Lung (tissue), 11 donors: ENCODE measurements at regions not wholly inside any gene's neighbourhood (a gene's known extent, or its start where the extent isn't known, plus 50 kb on each side); places are given as distances from the start of the nearest gene placed in this dataset.

Source experiments
- ATAC-seq: fragments of 200-7000 bp; cut with Tn5 transposase; one replicate; pipeline ENCODE4 v1.9.1; 2020; ENCODE audit warnings: moderate number of reproducible peaks; ENCODE audit not compliant: insufficient read depth, low FRiP score
- DNase-seq, 3 donors: peaks; one replicate each; pipeline ENCODE4 v3.0.0-alpha.2; 2013 to 2017
- H3K27ac ChIP-seq, 2 donors: one replicate each; pipeline ENCODE4 v1.5.1; 2013; ENCODE audit warnings: mild to moderate bottlenecking in 2 of 2, moderate library complexity in 2 of 2, control low read depth in 1 of 2, inconsistent platforms in 1 of 2, low read depth in 1 of 2, low read length in 1 of 2
- H3K27me3 ChIP-seq, 3 donors: one replicate each; pipeline ENCODE4 v1.5.1; 2013; ENCODE audit warnings: low read length in 2 of 3; ENCODE audit not compliant: control insufficient read depth in 3 of 3, insufficient read depth in 3 of 3
- H3K36me3 ChIP-seq, 4 donors: one replicate each; pipeline ENCODE4 v1.5.1; 2013; ENCODE audit warnings: low read length in 4 of 4, mild to moderate bottlenecking in 1 of 4, moderate library complexity in 1 of 4; ENCODE audit not compliant: control insufficient read depth in 4 of 4, insufficient read depth in 4 of 4
- H3K4me1 ChIP-seq, 5 donors: one replicate each; pipeline ENCODE4 v1.5.1; 2013; ENCODE audit warnings: low read length in 5 of 5, mild to moderate bottlenecking in 2 of 5, moderate library complexity in 1 of 5; ENCODE audit not compliant: control insufficient read depth in 5 of 5, insufficient read depth in 5 of 5
- H3K4me3 ChIP-seq: one replicate; pipeline ENCODE4 v1.5.1; 2013; ENCODE audit warnings: mild to moderate bottlenecking, control low read depth, moderate library complexity
- H3K9ac ChIP-seq, 2 donors: one replicate each; pipeline ENCODE4 v1.5.1; 2013; ENCODE audit warnings: low read length in 2 of 2, control low read depth in 1 of 2; ENCODE audit not compliant: insufficient read depth in 1 of 2
- H3K9me3 ChIP-seq, 4 donors: one replicate each; pipeline ENCODE4 v1.5.1; 2013; ENCODE audit warnings: low read length in 3 of 4, mild to moderate bottlenecking in 1 of 4, moderate library complexity in 1 of 4; ENCODE audit not compliant: control insufficient read depth in 4 of 4, insufficient read depth in 3 of 4
- WGBS, 2 donors: extraction: QIAGEN DNeasy Blood & Tissue Kit; methylation state at CpG; one replicate each; pipeline ENCODE4 v1.1.7; 2013; 5-methylcytosine and 5-hydroxymethylcytosine counted together
- TF ChIP-seq, protein P1 (sequence below): IDR thresholded peaks from 2 replicates; pipeline ENCODE4 v1.5.1; 2012; ENCODE audit warnings: mild to moderate bottlenecking; ENCODE audit errors: control extremely low read depth, extremely low read depth
- donor health status: control.
- donor health status: control.
- donor health status: Bipolar disorder and iron deficiency.
- donor health status: healthy.
- donor health status: DM: yes; HTN: yes; CAD: no.

- 49 to 75% methylated on average over 11 of the region's 11 CpGs for WGBS, 2 donors
- H3K27me3 ChIP-seq: no peaks in the 10 kb centered on the region
Observed at GRCh38 chr4:11514779-11515419, 86.2 kb upstream of the HS3ST1 start.

GRCh38 chr4:11514003-11514402 is 85.3 kb upstream of the HS3ST1 start:
- TF ChIP-seq, protein P1, sequence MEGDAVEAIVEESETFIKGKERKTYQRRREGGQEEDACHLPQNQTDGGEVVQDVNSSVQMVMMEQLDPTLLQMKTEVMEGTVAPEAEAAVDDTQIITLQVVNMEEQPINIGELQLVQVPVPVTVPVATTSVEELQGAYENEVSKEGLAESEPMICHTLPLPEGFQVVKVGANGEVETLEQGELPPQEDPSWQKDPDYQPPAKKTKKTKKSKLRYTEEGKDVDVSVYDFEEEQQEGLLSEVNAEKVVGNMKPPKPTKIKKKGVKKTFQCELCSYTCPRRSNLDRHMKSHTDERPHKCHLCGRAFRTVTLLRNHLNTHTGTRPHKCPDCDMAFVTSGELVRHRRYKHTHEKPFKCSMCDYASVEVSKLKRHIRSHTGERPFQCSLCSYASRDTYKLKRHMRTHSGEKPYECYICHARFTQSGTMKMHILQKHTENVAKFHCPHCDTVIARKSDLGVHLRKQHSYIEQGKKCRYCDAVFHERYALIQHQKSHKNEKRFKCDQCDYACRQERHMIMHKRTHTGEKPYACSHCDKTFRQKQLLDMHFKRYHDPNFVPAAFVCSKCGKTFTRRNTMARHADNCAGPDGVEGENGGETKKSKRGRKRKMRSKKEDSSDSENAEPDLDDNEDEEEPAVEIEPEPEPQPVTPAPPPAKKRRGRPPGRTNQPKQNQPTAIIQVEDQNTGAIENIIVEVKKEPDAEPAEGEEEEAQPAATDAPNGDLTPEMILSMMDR: no peak
- Histone ChIP-seq H3K36me3 (no peaks in the 10 kb centered on the region), H3K9me3 (no peaks in the 10 kb centered on the region), H3K27me3 (no peaks in the 10 kb centered on the region), H3K4me1 (no peaks in the 10 kb centered on the region), H3K27ac (no peak overlapping the region), H3K4me3 (no peak overlapping the region), H3K9ac (no peak overlapping the region)
- ATAC-seq: no peak
- no peak for DNase-seq
- WGBS, 2 donors: 50 to 62% methylated on average over 3 of the region's 3 CpGs

More at GRCh38 chr4:11514779-11515419, 86.2 kb upstream of the HS3ST1 start:
- DNase-seq (no peak), ATAC-seq (no peak)
- Histone ChIP-seq H3K4me3 (no peak overlapping the region), H3K4me1 (no peaks in the 10 kb centered on the region), H3K9ac (no peak overlapping the region), H3K27ac (no peak overlapping the region), H3K36me3 (no peaks in the 10 kb centered on the region), H3K9me3 (no peaks in the 10 kb centered on the region)
- TF ChIP-seq, protein P1: no peak

- Histone ChIP-seq H3K27me3 (no peaks in the 10 kb centered on the region), H3K9ac (no peak overlapping the region), H3K27ac (no peak overlapping the region), H3K9me3 (no peaks in the 10 kb centered on the region), H3K4me1 (no peaks in the 10 kb centered on the region), H3K4me3 (no peak overlapping the region), H3K36me3 (no peaks in the 10 kb centered on the region)
- ATAC-seq: no peak
- TF ChIP-seq, protein P1: no peak
- DNase-seq: no peak
- 82 to 86% methylated on average over 1 of the region's 1 CpG for WGBS, 2 donors
Observed at GRCh38 chr4:11512871-11513270, 84.2 kb upstream of the HS3ST1 start.

GRCh38 chr4:11511321-11511720 is 82.6 kb upstream of the HS3ST1 start:
- no peak for ATAC-seq
- no peaks in the 10 kb centered on the region for H3K36me3 ChIP-seq
- 75 to 78% methylated on average over 3 of the region's 3 CpGs for WGBS, 2 donors

More at GRCh38 chr4:11511321-11511720, 82.6 kb upstream of the HS3ST1 start:
- Histone ChIP-seq H3K27ac (no peak overlapping the region), H3K9me3 (no peaks in the 10 kb centered on the region), H3K27me3 (no peaks in the 10 kb centered on the region), H3K4me1 (no peaks in the 10 kb centered on the region), H3K4me3 (no peak overlapping the region), H3K9ac (no peak overlapping the region)
- DNase-seq: no peak
- TF ChIP-seq, protein P1: no peak
